Neutrophil (primary cell): ENCODE measurements at regions not wholly inside any gene's neighbourhood (a gene's known extent, or its start where the extent isn't known, plus 50 kb on each side); places are given as distances from the start of the nearest gene placed in this dataset.

Experiments used
- H3K27ac ChIP-seq: fragments of 200-600 bp; sonication (generic); 2 replicates; pipeline ENCODE4 v1.5.1; 2016; ENCODE audit warnings: mild to moderate bottlenecking, moderate library complexity
- H3K27me3 ChIP-seq: fragments of 200-600 bp; sonication (generic); 2 replicates; pipeline ENCODE4 v1.6.0; 2016; ENCODE audit warnings: mild to moderate bottlenecking
- H3K36me3 ChIP-seq: fragments of 200-600 bp; sonication (generic); 2 replicates; pipeline ENCODE4 v1.5.1; 2017
- H3K4me1 ChIP-seq, 2 experiments: fragments of 200-600 bp in 1 of 2; sonication (generic) in 1 of 2; 1 replicate in 1 of 2; 2 replicates in 1 of 2; pipeline versions ENCODE4 v1.5.1 to v1.6.1; 2013 to 2016; ENCODE audit warnings: low read depth in 1 of 2, low read length in 1 of 2, mild to moderate bottlenecking in 1 of 2, moderate library complexity in 1 of 2; ENCODE audit not compliant: control insufficient read depth in 1 of 2, insufficient read depth in 1 of 2
- H3K4me3 ChIP-seq, 2 experiments: fragments of 200-600 bp in 1 of 2; sonication (generic) in 1 of 2; 1 replicate in 1 of 2; 2 replicates in 1 of 2; pipeline ENCODE4 v1.5.1; 2013 to 2016; ENCODE audit warnings: low read depth in 1 of 2, low read length in 1 of 2, mild to moderate bottlenecking in 1 of 2, moderate library complexity in 1 of 2
- H3K9me3 ChIP-seq: fragments of 200-600 bp; sonication (generic); 2 replicates; pipeline ENCODE4 v1.5.1; 2016
- TF ChIP-seq, protein P1 (sequence below): fragments of 200-600 bp; sonication (generic); IDR thresholded peaks from 2 replicates; pipeline ENCODE4 v1.5.1; 2016; ENCODE audit warnings: antibody characterized with exemption

DNA sequence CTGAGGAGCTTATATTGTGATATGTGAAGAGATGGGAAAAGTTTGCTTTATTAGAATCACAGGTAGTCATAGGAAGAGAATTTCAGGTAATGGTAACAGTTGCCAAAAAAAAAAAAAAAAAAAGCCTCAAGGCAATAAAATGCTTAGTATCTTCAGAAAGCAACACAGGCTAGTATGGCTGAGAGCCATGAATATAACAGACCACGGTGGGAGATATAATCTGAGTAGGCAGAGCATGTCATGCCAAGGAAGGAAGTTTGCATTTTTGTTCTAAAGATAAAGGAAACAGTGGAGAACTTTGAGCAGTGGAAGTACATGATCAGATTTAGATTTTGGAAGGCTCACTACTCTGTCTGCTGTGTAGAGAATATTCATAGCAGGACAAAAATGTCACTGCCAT is 211.4 kb downstream of the ETS1 start:
- Histone ChIP-seq H3K4me3 (no peak overlapping the region), H3K27me3 (no peaks in the 10 kb centered on the region), H3K9me3 (no peaks in the 10 kb centered on the region), H3K4me1 (no peaks in the 10 kb centered on the region), H3K36me3 (no peaks in the 10 kb centered on the region), H3K27ac (no peak overlapping the region)
- TF ChIP-seq, protein P1, sequence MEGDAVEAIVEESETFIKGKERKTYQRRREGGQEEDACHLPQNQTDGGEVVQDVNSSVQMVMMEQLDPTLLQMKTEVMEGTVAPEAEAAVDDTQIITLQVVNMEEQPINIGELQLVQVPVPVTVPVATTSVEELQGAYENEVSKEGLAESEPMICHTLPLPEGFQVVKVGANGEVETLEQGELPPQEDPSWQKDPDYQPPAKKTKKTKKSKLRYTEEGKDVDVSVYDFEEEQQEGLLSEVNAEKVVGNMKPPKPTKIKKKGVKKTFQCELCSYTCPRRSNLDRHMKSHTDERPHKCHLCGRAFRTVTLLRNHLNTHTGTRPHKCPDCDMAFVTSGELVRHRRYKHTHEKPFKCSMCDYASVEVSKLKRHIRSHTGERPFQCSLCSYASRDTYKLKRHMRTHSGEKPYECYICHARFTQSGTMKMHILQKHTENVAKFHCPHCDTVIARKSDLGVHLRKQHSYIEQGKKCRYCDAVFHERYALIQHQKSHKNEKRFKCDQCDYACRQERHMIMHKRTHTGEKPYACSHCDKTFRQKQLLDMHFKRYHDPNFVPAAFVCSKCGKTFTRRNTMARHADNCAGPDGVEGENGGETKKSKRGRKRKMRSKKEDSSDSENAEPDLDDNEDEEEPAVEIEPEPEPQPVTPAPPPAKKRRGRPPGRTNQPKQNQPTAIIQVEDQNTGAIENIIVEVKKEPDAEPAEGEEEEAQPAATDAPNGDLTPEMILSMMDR, result no peak

DNA sequence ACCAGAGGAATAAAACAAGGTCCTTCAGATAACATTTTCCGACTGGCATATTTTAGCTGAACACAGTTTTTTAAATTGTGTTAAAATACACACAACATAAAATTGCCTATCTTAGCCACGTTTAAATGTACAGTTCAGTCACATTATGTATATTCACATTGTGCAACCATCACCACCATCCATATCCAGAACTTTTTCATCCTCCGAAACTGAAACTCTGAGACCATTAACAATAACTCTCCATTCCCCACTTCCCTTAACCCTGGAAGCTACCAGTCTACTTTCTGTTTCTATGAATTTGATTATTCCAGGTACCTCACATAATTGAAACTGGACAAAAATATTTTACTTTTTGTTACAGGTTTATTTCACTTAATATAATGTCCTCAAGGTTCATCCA is 213.3 kb downstream of the ETS1 start:
- H3K27ac ChIP-seq, result no peak overlapping the region
- TF ChIP-seq, protein P1, result no peak
- H3K27me3 ChIP-seq, result no peaks in the 10 kb centered on the region
- no peaks in the 10 kb centered on the region for H3K36me3 ChIP-seq
- H3K9me3 ChIP-seq, result no peaks in the 10 kb centered on the region
- H3K4me1 ChIP-seq, result no peaks in the 10 kb centered on the region
- H3K4me3 ChIP-seq, result no peak overlapping the region

DNA sequence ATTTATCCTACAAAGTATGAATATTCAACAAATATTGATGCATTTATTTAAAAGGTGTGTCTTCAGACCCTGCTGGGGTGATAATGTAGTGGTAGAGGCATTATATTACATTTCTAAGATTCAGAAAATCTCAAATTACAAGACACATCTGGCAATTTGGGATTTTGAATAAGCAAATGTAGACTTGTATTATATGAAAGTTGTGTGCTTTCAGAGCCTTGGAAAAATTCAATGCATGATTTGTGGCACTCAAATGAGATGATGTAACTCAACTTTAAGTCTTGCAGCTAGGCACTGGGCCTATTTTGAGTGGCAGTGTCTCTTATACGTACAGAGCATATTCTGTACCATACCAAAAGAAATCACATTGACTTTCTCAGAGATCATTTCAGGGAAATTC is 214.4 kb downstream of the ETS1 start:
- H3K9me3 ChIP-seq, result no peaks in the 10 kb centered on the region

DNA sequence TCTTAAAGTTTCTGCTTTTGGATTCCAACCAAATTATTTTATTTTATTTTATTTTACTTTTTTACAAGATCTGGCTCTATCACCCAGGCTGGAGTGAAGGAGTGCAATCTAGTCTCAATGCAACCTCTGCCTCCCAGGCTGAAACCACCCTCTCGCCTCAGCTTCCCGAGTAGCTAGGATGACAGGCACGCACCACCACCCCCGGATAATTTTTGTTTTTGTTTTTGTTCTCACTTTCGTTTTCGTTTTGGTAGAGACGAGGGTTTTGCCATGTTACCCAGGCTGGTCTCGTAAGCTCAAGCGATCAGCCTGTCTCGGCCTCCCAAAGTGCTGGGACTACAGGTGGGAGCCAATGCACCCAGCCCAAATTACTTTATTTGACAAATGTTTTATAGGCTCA is 219.8 kb downstream of the ETS1 start:
- Histone ChIP-seq H3K4me1 (peaks cover 19 to 25% of the 10 kb centered on the region in 2 experiments), H3K9me3 (no peaks in the 10 kb centered on the region), H3K27ac (no peak overlapping the region), H3K36me3 (no peaks in the 10 kb centered on the region), H3K4me3 (no peak overlapping the region), H3K27me3 (no peaks in the 10 kb centered on the region)
- TF ChIP-seq, protein P1, result no peak

More for the DNA sequence above, 214.4 kb downstream of the ETS1 start:
- Histone ChIP-seq H3K4me3 (no peak overlapping the region), H3K27ac (no peak overlapping the region), H3K36me3 (no peaks in the 10 kb centered on the region), H3K4me1 (no peaks in the 10 kb centered on the region), H3K27me3 (no peaks in the 10 kb centered on the region)
- TF ChIP-seq, protein P1, result no peak

DNA sequence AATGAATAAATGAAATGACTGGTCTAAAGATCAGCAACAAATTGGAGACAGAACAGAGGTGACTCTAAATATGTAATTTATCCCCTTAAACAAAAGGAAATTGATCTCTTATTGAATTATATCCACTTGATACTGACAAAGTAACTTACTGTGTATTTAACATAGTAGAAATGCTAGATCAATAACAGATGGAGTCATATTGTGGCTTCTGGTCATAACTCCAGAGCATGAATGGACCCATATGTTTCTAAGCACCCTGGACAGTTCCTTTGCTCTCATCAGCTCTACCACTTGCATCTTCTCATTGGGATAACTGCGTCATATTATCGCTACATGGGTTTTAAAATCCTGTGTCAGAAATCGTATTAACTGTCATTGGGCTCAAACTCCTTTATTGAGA is 222.3 kb downstream of the ETS1 start:
- no peaks in the 10 kb centered on the region for H3K27me3 ChIP-seq
- TF ChIP-seq, protein P1, result no peak

DNA sequence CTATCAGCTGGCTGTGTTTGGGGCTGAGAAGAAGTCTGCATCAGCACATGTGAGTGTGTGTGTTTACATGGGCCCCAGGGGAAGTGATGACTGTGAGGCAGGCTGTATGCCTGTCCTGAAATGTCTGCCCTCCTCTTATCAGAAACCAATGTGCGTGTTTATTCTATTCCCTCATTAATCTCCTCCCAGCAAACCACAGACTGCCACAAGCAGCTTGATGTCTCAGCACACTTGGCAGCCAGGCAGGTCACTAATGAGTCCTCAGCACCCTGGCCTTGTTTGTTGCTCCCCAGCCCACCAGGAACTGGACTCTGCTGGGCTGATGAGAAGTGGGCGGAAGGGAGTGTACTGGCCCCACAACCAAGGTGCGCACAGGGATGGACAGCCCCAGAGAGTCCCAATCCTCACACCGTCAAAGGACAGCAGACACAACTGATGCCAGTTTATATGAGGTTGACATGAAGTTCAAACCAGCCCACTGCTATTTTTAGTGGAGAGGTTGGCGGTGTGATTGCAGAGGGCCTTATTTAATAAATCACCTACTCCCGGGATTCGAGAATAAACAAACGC is 225.8 kb downstream of the ETS1 start:
- Histone ChIP-seq H3K27ac (no peak overlapping the region), H3K4me1 (peaks cover 18 to 22% of the 10 kb centered on the region in 2 experiments), H3K9me3 (no peaks in the 10 kb centered on the region), H3K27me3 (peaks cover 5% of the 10 kb centered on the region), H3K36me3 (no peaks in the 10 kb centered on the region), H3K4me3 (no peak overlapping the region)
- TF ChIP-seq, protein P1, result no peak

More for the DNA sequence above, 222.3 kb downstream of the ETS1 start:
- H3K36me3 ChIP-seq, result no peaks in the 10 kb centered on the region
- no peaks in the 10 kb centered on the region for H3K9me3 ChIP-seq
- H3K4me3 ChIP-seq, result no peak overlapping the region
- H3K27ac ChIP-seq, result no peak overlapping the region
- H3K4me1 ChIP-seq, result peaks cover 19 to 25% of the 10 kb centered on the region in 2 experiments
